IMR-90 (cell line): ENCODE measurements at regions not wholly inside any gene's neighbourhood (a gene's known extent, or its start where the extent isn't known, plus 50 kb on each side); places are given as distances from the start of the nearest gene placed in this dataset.

ENCODE experiments used
- BHLHE40 ChIP-seq: fragments of 150-350 bp; IDR thresholded peaks from 2 replicates; pipeline ENCODE4 v1.6.1; 2016; ENCODE audit warnings: mild to moderate bottlenecking, low read depth, low read length
- CTCF ChIP-seq: conservative IDR thresholded peaks from 2 replicates; pipeline ENCODE4 v1.5.1; 2012; ENCODE audit warnings: mild to moderate bottlenecking, low read depth, low read length, improper control_type of control experiment
- FOS ChIP-seq: fragments of 150-350 bp; IDR thresholded peaks from 2 replicates; pipeline ENCODE4 v1.6.1; 2016; ENCODE audit warnings: low read depth, low read length
- MAZ ChIP-seq: IDR thresholded peaks from 2 replicates; pipeline ENCODE4 v1.6.1; 2012; ENCODE audit warnings: low read depth, mild to moderate bottlenecking, low read length, improper control_type of control experiment, moderate library complexity, borderline replicate concordance
- POLR2A ChIP-seq: IDR thresholded peaks from 2 replicates; pipeline ENCODE4 v1.6.1; 2012; ENCODE audit warnings: mild to moderate bottlenecking, low read depth, low read length

- TF ChIP-seq CTCF = no peak
- no peak for TF ChIP-seq POLR2A
- TF ChIP-seq MAZ = no peak
- TF ChIP-seq BHLHE40 = no peak
- no peak for TF ChIP-seq FOS
Observed at GRCh38 chr4:4613126-4613465, 71.2 kb upstream of the STX18 start.
